HepG2 (cell line): ENCODE measurements at regions not wholly inside any gene's neighbourhood (a gene's known extent, or its start where the extent isn't known, plus 50 kb on each side); places are given as distances from the start of the nearest gene placed in this dataset.

ENCODE experiments used
- ATAC-seq: fragments of 200-7000 bp; cut with Tn5 transposase; 3 replicates; pipeline ENCODE4 v1.9.1; 2020; ENCODE audit warnings: mild to moderate bottlenecking, moderate library complexity
- BruUV-seq: library from RNA; stranded (reverse); fragments of 400-500 nt; replicated peaks from 2 replicates; lab custom pipeline; 2021; lab: Mats Ljungman, UMichigan
- CTCF ChIA-PET: fragments of 300-600 bp; formaldehyde crosslinking; extraction: SDS; loops from one replicate; lab custom pipeline; 2021; ENCODE audit warnings: low total read pairs, inconsistent platforms, low intra/inter-chr PET ratio; lab: Yijun Ruan, JAX
- POLR2A ChIA-PET: fragments of 350-600 bp; sonication (Branson Sonifier 250); formaldehyde crosslinking; loops from one replicate; lab custom pipeline; 2020; ENCODE audit warnings: antibody characterized with exemption, inconsistent platforms; lab: Yijun Ruan, JAX
- DNase-seq: peaks from one replicate; pipeline ENCODE4 v3.0.0-alpha.2; 2015; ENCODE audit warnings: low spot score
- FAIRE-seq: peaks from 3 replicates; lab custom pipeline; 2011; peaks lifted over from hg19 to GRCh38; lab: Jason Lieb, UNC
- H2AFZ ChIP-seq: one replicate; pipeline ENCODE4 v1.6.1; 2011; ENCODE audit warnings: low read length, inconsistent platforms
- H3K27ac ChIP-seq: fragments of 300-600 bp; 3 replicates; pipeline ENCODE4 v1.8.0; 2011; ENCODE audit warnings: mixed run types, mild to moderate bottlenecking, mixed read lengths, low read length, inconsistent platforms; ENCODE audit not compliant: insufficient read depth; ENCODE audit errors: extremely low read length
- H3K27me3 ChIP-seq, 2 experiments: fragments of 200-600 bp in 1 of 2; 2 replicates in 1 of 2; 3 replicates in 1 of 2; pipeline versions ENCODE4 v1.6.0 to v1.8.0; 2011; ENCODE audit warnings: low read length in 2 of 2, mild to moderate bottlenecking in 2 of 2, moderate library complexity in 2 of 2, inconsistent platforms in 1 of 2; ENCODE audit not compliant: insufficient read depth in 2 of 2, control insufficient read depth in 1 of 2
- H3K36me3 ChIP-seq, 2 experiments: fragments of 200-600 bp in 1 of 2; replicated peaks in 1 of 2; 2 replicates in 1 of 2; 3 replicates in 1 of 2; pipeline versions ENCODE4 v1.5.1 to v1.8.0; 2011; ENCODE audit warnings: low read length in 2 of 2, inconsistent platforms in 1 of 2; ENCODE audit not compliant: insufficient read depth in 2 of 2, control insufficient read depth in 1 of 2
- H3K4me1 ChIP-seq: 2 replicates; pipeline ENCODE4 v1.5.1; 2012; ENCODE audit warnings: low read length, inconsistent platforms; ENCODE audit not compliant: insufficient read depth
- H3K4me2 ChIP-seq: 2 replicates; pipeline ENCODE4 v1.6.0; 2011; ENCODE audit warnings: low read depth, low read length, inconsistent platforms
- H3K4me3 ChIP-seq, 3 experiments: fragments of 200-600 bp in 1 of 3; sonication (generic), shearing (Covaris generic) in 1 of 3; replicated peaks in 1 of 3; 2 replicates each; pipeline ENCODE4 v1.5.1; 2011 to 2016; ENCODE audit warnings: low read length in 3 of 3, inconsistent platforms in 2 of 3, low read depth in 2 of 3, mild to moderate bottlenecking in 2 of 3, control low read depth in 1 of 3, mixed read lengths in 1 of 3; ENCODE audit not compliant: insufficient read depth in 1 of 3
- H3K79me2 ChIP-seq: one replicate; pipeline ENCODE4 v1.6.1; 2011; ENCODE audit warnings: low read length, inconsistent platforms; ENCODE audit not compliant: insufficient read depth
- H3K9ac ChIP-seq: 2 replicates; pipeline ENCODE4 v1.6.0; 2011; ENCODE audit warnings: mild to moderate bottlenecking, low read depth, low read length, inconsistent platforms; ENCODE audit not compliant: insufficient read depth
- H3K9me3 ChIP-seq: 2 replicates; pipeline ENCODE4 v1.5.1; 2012; ENCODE audit warnings: mild to moderate bottlenecking, low read length
- H4K20me1 ChIP-seq: 2 replicates; pipeline ENCODE4 v1.6.0; 2011; ENCODE audit warnings: inconsistent platforms, mild to moderate bottlenecking, low read length, moderate library complexity; ENCODE audit not compliant: insufficient read depth
- GATAD1 ChIP-seq: IDR thresholded peaks from 2 replicates; pipeline ENCODE4 v1.6.1; 2016; ENCODE audit warnings: missing genetic modification reagents, missing compliant biosample characterization
- HNRNPUL1 ChIP-seq: fragments of 200-400 bp; formaldehyde crosslinking; IDR thresholded peaks from 2 replicates; pipeline ENCODE4 v1.6.1; 2017; ENCODE audit warnings: low read depth, mild to moderate bottlenecking, low read length, moderate library complexity
- NR2F6 ChIP-seq, 2 experiments: IDR thresholded peaks; 2 replicates each; pipeline ENCODE4 v1.6.1; 2016; ENCODE audit warnings: antibody characterized with exemption in 1 of 2, mild to moderate bottlenecking in 1 of 2
- RFXANK ChIP-seq: IDR thresholded peaks from 2 replicates; pipeline ENCODE4 v1.6.1; 2016
- SMAD1 ChIP-seq: sonication (generic); formaldehyde crosslinking; IDR thresholded peaks from 2 replicates; pipeline ENCODE4 v1.4.0; 2020; ENCODE audit warnings: missing genetic modification reagents, low read depth, mild to moderate bottlenecking, borderline replicate concordance
- SOX13 ChIP-seq, 3 experiments: fragments of 450-650 bp in 1 of 3; sonication (generic) in 1 of 3; formaldehyde crosslinking in 1 of 3; IDR thresholded peaks in 2 of 3; conservative IDR thresholded peaks in 1 of 3; 2 replicates each; pipeline versions ENCODE4 v1.5.0 to v1.6.1; 2016 to 2020; ENCODE audit warnings: antibody characterized with exemption in 1 of 3, mild to moderate bottlenecking in 1 of 3, missing compliant biosample characterization in 1 of 3, missing genetic modification reagents in 1 of 3, moderate library complexity in 1 of 3
- U2AF1 ChIP-seq: fragments of 200-400 bp; formaldehyde crosslinking; optimal IDR thresholded peaks from 2 replicates; pipeline ENCODE3; 2017; ENCODE audit warnings: mild to moderate bottlenecking, low read depth, low read length
- ZNF256 ChIP-seq: sonication (generic); formaldehyde crosslinking; conservative IDR thresholded peaks from 2 replicates; pipeline ENCODE4 v1.4.0; 2020; ENCODE audit warnings: missing genetic modification reagents
- ZNF441 ChIP-seq: sonication (generic); formaldehyde crosslinking; IDR thresholded peaks from 2 replicates; pipeline ENCODE4 v1.7.0; 2021; ENCODE audit warnings: missing genetic modification reagents, borderline replicate concordance
- ZNF557 ChIP-seq: sonication (generic); formaldehyde crosslinking; IDR thresholded peaks from 2 replicates; pipeline ENCODE4 v1.4.0; 2020; ENCODE audit warnings: missing genetic modification reagents
- ZNF761 ChIP-seq: sonication (generic); formaldehyde crosslinking; conservative IDR thresholded peaks from 2 replicates; pipeline ENCODE4 v1.4.0; 2020; ENCODE audit warnings: mild to moderate bottlenecking, missing genetic modification reagents
- ZNF792 ChIP-seq: IDR thresholded peaks from 2 replicates; pipeline ENCODE4 v1.6.1; 2016
- WGBS: methylation state at CpG from one replicate; pipeline ENCODE4 v1.1.6; 2017; ENCODE audit warnings: low lambda C conversion rate; 5-methylcytosine and 5-hydroxymethylcytosine counted together
- in situ Hi-C: cut with HindIII; loops from 2 replicates; pipeline ENCODE4 v1.10.0; 2017; ENCODE audit warnings: low pct_unique_long_range_greater_than_20kb; ENCODE audit not compliant: extremely low pct_ligation_motif_present
- intact Hi-C: fragments of 100-400 bp; cut with micrococcal nuclease; formaldehyde crosslinking; loops from one replicate; pipeline ENCODE4 v1.10.0; 2022; ENCODE audit not compliant: unreplicated experiment

GRCh38 chr9:89842267-89842768, 237.5 kb downstream of the GADD45G start (continued):
- TF ChIP-seq NR2F6 (IDR thresholded peaks at IDR 0.05) (no peak), NR2F6 (CRISPR knock-in tag; IDR thresholded peaks at IDR 0.05) (no peak), U2AF1 (no peak)

GRCh38 chr9:89843074-89843473, 238.3 kb downstream of the GADD45G start:
- BruUV-seq = no TSS peak
- H3K36me3 ChIP-seq = no peaks in the 10 kb centered on the region
- no peak overlapping the region for H3K9ac ChIP-seq
- TF ChIP-seq RFXANK (CRISPR knock-in tag) = no peak
- TF ChIP-seq SOX13 (IDR thresholded peaks at IDR 0.05) = no peak
- no peak for TF ChIP-seq SOX13 (CRISPR knock-in tag; conservative IDR thresholded peaks at IDR 0.05 in 1 of 2, IDR thresholded peaks at IDR 0.05 in 1 of 2)
- no peak for TF ChIP-seq ZNF256
- TF ChIP-seq HNRNPUL1 = no peak
- TF ChIP-seq ZNF761 (CRISPR knock-in tag) = no peak
- DNase-seq (no peak), ATAC-seq (no peak), FAIRE-seq (no peak)
- no peaks in the 10 kb centered on the region for H3K4me1 ChIP-seq
- POLR2A ChIA-PET = no interaction called here
- H3K9me3 ChIP-seq = no peaks in the 10 kb centered on the region
- no peak overlapping the region for H3K4me3 ChIP-seq
- CTCF ChIA-PET = no interaction called here
- no peaks in the 10 kb centered on the region for H3K79me2 ChIP-seq
- 50% methylated on average over 5 of the region's 5 CpGs for WGBS
- peaks cover 1 to 18% of the 10 kb centered on the region in 2 experiments; a peak in 2 of 5 replicates for H3K27me3 ChIP-seq
- no peak overlapping the region for H2AFZ ChIP-seq
- no peaks in the 10 kb centered on the region for H4K20me1 ChIP-seq
- no peak overlapping the region for H3K27ac ChIP-seq
- in situ Hi-C loops = no loop called here
- intact Hi-C loops = no loop called here
- no peak overlapping the region for H3K4me2 ChIP-seq

- WGBS = 54% methylated on average over 3 of the region's 3 CpGs
- CTCF ChIA-PET = no interaction called here
- Histone ChIP-seq H3K4me1 (no peaks in the 10 kb centered on the region), H4K20me1 (no peaks in the 10 kb centered on the region), H3K9me3 (no peaks in the 10 kb centered on the region), H3K4me2 (no peak overlapping the region), H3K27me3 (peaks cover 1 to 18% of the 10 kb centered on the region in 2 experiments; a peak in 2 of 5 replicates), H2AFZ (no peak overlapping the region)
- no peak for FAIRE-seq
- intact Hi-C loops = no loop called here
- in situ Hi-C loops = no loop called here
- TF ChIP-seq ZNF557 (CRISPR knock-in tag) (no peak), ZNF792 (CRISPR knock-in tag) (no peak), ZNF441 (no peak), SMAD1 (CRISPR knock-in tag) (no peak), GATAD1 (CRISPR knock-in tag) (no peak)
- TF ChIP-seq, all 625 proteins: peak for 0
- no peak overlapping the region for H3K27ac ChIP-seq
- no peaks in the 10 kb centered on the region for H3K79me2 ChIP-seq
- H3K36me3 ChIP-seq = no peaks in the 10 kb centered on the region
- no TSS peak for BruUV-seq
- ATAC-seq = no peak
- DNase-seq = no peak
- no peak overlapping the region for H3K4me3 ChIP-seq
- no peak overlapping the region for H3K9ac ChIP-seq
- POLR2A ChIA-PET = no interaction called here
These were observed 238.8 kb downstream of the GADD45G start for GRCh38 chr9:89843591-89843990.
